ENCODE measurements at regions not wholly inside any gene's neighbourhood (a gene's known extent, or its start where the extent isn't known, plus 50 kb on each side); places are given as distances from the start of the nearest gene placed in this dataset.

- no peaks in the 10 kb centered on the region for H3K27me3 ChIP-seq (ENCODE audit: control insufficient read depth, insufficient read depth, low read length)
- H3K36me3 ChIP-seq (ENCODE audit: control insufficient read depth, insufficient read depth, low read length) = no peaks in the 10 kb centered on the region
- H3K4me1 ChIP-seq (ENCODE audit: control insufficient read depth, insufficient read depth, low read length) = peaks cover 6% of the 10 kb centered on the region; the same call in 1 of the 2 replicates
- no peak overlapping the region for H3K4me3 ChIP-seq (ENCODE audit: low read depth, low read length)
- no peaks in the 10 kb centered on the region for H3K9me3 ChIP-seq (ENCODE audit: control insufficient read depth, insufficient read depth, low read depth, low read length)
- H3K9ac ChIP-seq (ENCODE audit: low read length) = no peak overlapping the region
- no peak overlapping the region for H3K27ac ChIP-seq (ENCODE audit: low read depth, low read length)
Measured at GRCh38 chr15:39056357-39056756, 491.7 kb upstream of the RASGRP1 start.

DNA sequence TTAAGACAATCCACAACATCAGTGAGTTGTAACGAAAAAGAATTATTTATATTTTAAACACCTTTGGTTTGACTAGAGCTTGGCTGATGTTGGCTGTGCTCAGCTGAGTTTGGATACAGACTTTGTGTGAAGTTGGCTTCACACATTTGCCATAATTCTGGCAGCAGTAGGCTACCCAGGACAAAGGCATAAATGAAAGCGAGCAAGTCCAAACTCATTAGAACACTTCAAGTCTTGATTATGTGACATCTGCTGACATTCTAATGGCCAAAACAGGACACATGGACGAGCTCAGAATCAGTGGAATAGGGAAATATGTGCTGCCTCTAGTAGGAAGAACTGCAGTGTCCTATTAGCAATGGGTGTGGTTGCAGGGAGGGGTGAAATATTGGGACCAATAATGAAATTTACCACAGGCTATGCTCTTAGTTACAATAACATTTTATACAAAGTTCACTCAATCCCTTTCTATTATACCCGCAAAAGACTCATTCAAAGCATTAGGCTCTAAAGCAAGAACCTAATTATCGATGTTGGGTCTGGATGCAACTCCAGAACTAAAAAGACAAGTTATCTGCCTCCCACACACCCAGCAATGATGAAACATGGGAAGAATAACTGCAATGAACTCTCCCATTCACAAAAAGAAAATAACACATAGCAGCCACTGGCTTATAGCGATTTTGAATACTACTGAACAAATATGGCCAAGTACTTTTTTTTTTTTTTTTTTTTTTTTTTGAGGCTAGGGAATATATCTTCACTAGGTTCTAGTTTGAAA, 493.9 kb upstream of the RASGRP1 start:
- no peaks in the 10 kb centered on the region for H3K36me3 ChIP-seq (ENCODE audit: control insufficient read depth, insufficient read depth, low read length)
- H3K9ac ChIP-seq (ENCODE audit: low read length) = no peak overlapping the region
- no peaks in the 10 kb centered on the region for H3K9me3 ChIP-seq (ENCODE audit: control insufficient read depth, insufficient read depth, low read depth, low read length)
- H3K4me3 ChIP-seq (ENCODE audit: low read depth, low read length) = no peak overlapping the region
- H3K27me3 ChIP-seq (ENCODE audit: control insufficient read depth, insufficient read depth, low read length) = peaks cover 4% of the 10 kb centered on the region
- no peak overlapping the region for H3K27ac ChIP-seq (ENCODE audit: low read depth, low read length)
- H3K4me1 ChIP-seq (ENCODE audit: control insufficient read depth, insufficient read depth, low read length) = peaks cover 18% of the 10 kb centered on the region

DNA sequence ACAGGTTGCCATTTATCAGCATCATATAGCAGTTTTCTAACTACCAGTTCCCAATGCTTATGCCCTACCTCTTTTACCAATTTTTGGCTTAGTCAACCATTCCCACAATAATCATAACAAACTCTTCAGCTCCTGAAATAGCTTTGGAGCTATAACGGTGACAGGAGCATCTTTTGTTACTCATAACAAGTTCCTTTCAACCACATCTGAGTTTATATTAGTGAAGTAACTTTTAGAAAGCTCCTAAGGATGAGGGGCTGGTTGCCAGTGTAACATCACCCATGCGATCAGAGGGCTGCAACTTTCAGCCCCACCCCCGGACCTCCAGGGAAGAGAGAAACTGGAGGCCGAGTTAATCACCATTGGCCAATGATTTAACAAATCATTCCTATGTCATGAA, 495.3 kb upstream of the RASGRP1 start:
- no peaks in the 10 kb centered on the region for H3K36me3 ChIP-seq (ENCODE audit: control insufficient read depth, insufficient read depth, low read length)
- H3K27me3 ChIP-seq (ENCODE audit: control insufficient read depth, insufficient read depth, low read length) = peaks cover 7% of the 10 kb centered on the region
- H3K4me1 ChIP-seq (ENCODE audit: control insufficient read depth, insufficient read depth, low read length) = peaks cover 18% of the 10 kb centered on the region
- H3K4me3 ChIP-seq (ENCODE audit: low read depth, low read length) = no peak overlapping the region
- no peaks in the 10 kb centered on the region for H3K9me3 ChIP-seq (ENCODE audit: control insufficient read depth, insufficient read depth, low read depth, low read length)
- no peak overlapping the region for H3K27ac ChIP-seq (ENCODE audit: low read depth, low read length)
- no peak overlapping the region for H3K9ac ChIP-seq (ENCODE audit: low read length)

GRCh38 chr15:39061952-39062464, 497.4 kb upstream of the RASGRP1 start:
- H3K9ac ChIP-seq (ENCODE audit: low read length) = no peak overlapping the region
- peaks cover 7% of the 10 kb centered on the region for H3K27me3 ChIP-seq (ENCODE audit: control insufficient read depth, insufficient read depth, low read length)
- H3K4me3 ChIP-seq (ENCODE audit: low read depth, low read length) = no peak overlapping the region
- no peaks in the 10 kb centered on the region for H3K9me3 ChIP-seq (ENCODE audit: control insufficient read depth, insufficient read depth, low read depth, low read length)
- peaks cover 18% of the 10 kb centered on the region for H3K4me1 ChIP-seq (ENCODE audit: control insufficient read depth, insufficient read depth, low read length)
- H3K36me3 ChIP-seq (ENCODE audit: control insufficient read depth, insufficient read depth, low read length) = no peaks in the 10 kb centered on the region
- no peak overlapping the region for H3K27ac ChIP-seq (ENCODE audit: low read depth, low read length)

DNA sequence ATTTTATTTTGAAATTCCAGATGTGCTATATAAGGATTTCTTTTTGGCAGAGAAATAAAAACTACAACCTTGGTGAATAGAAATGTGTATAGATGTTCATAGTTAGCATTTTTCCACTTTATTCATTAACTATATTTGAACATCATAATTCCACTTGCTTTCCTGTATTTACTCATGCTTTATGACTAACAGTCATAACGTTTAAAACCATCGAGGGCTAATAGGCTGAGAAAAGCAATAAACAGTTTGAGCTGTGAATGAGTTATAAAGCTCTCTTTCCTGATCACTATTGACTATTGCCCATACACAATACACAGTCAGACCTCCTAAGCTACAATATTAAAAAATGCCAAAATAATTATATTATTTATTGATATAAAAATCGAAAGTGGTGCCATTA, 502.1 kb upstream of the RASGRP1 start:
- Histone ChIP-seq H3K27ac (ENCODE audit: low read depth, low read length) (no peak overlapping the region), H3K36me3 (ENCODE audit: control insufficient read depth, insufficient read depth, low read length) (no peaks in the 10 kb centered on the region), H3K4me3 (ENCODE audit: low read depth, low read length) (no peak overlapping the region), H3K4me1 (ENCODE audit: control insufficient read depth, insufficient read depth, low read length) (peaks cover 8% of the 10 kb centered on the region), H3K9me3 (ENCODE audit: control insufficient read depth, insufficient read depth, low read depth, low read length) (no peaks in the 10 kb centered on the region), H3K27me3 (ENCODE audit: control insufficient read depth, insufficient read depth, low read length) (peaks cover 7% of the 10 kb centered on the region), H3K9ac (ENCODE audit: low read length) (no peak overlapping the region)

DNA sequence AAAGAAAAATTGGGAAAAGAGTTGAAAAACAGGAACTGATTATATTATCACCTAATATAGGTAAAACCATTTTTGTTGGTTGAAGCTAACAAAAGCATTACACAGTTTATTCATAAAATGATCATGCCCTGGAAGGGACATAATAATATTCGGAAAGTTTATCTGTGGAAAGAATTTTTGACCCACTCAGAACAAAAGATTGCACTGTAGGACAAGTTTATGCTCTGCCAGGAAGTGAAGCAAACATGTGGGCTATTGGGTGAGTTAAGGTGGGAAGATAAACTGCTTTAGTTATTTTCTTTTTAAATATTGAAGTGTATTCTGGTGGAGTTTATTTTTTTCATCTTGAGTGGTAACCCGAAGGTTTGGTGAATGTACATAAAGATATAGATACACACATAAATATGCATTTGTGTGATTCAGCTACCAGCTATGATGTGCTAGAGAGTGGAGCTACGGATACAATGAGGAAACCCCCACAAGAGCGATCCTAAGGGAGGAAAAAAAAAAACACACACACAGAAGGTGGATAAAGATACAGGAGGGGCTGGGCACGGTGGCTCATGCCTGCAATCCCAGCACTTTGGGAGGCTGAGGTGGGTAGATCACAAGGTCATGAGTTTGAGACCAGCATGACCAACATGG, 506.4 kb upstream of the THBS1 start:
- Histone ChIP-seq H3K4me3 (ENCODE audit: low read depth, low read length) (no peak overlapping the region), H3K4me1 (ENCODE audit: control insufficient read depth, insufficient read depth, low read length) (no peaks in the 10 kb centered on the region), H3K27ac (ENCODE audit: low read depth, low read length) (no peak overlapping the region), H3K9me3 (ENCODE audit: control insufficient read depth, insufficient read depth, low read depth, low read length) (no peaks in the 10 kb centered on the region), H3K36me3 (ENCODE audit: control insufficient read depth, insufficient read depth, low read length) (no peaks in the 10 kb centered on the region), H3K27me3 (ENCODE audit: control insufficient read depth, insufficient read depth, low read length) (no peaks in the 10 kb centered on the region), H3K9ac (ENCODE audit: low read length) (no peak overlapping the region)

DNA sequence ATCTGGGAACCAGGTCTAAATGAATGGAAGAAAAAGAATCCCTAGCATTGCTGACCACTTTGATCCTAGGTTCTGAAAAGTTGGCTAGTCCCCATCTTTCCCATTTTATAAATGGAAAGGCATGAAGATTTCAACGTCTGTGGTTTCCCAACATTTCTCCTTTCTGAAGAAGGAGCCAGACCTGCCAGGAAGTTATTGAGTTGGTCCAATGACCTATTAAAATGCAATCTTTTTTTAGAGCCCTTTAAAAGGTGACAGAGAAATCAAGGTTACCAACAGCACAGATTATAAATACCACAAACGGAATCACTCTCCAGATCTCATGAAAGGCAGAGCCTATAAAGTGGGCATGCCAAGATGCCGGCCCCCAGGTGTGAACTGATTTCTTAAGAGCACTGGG, 505.6 kb upstream of the THBS1 start:
- no peaks in the 10 kb centered on the region for H3K4me1 ChIP-seq (ENCODE audit: control insufficient read depth, insufficient read depth, low read length)
- no peaks in the 10 kb centered on the region for H3K36me3 ChIP-seq (ENCODE audit: control insufficient read depth, insufficient read depth, low read length)
- no peaks in the 10 kb centered on the region for H3K9me3 ChIP-seq (ENCODE audit: control insufficient read depth, insufficient read depth, low read depth, low read length)
- H3K4me3 ChIP-seq (ENCODE audit: low read depth, low read length) = no peak overlapping the region
- no peak overlapping the region for H3K27ac ChIP-seq (ENCODE audit: low read depth, low read length)
- H3K9ac ChIP-seq (ENCODE audit: low read length) = no peak overlapping the region
- H3K27me3 ChIP-seq (ENCODE audit: control insufficient read depth, insufficient read depth, low read length) = no peaks in the 10 kb centered on the region

- Histone ChIP-seq H3K36me3 (ENCODE audit: control insufficient read depth, insufficient read depth, low read length) (no peaks in the 10 kb centered on the region), H3K4me1 (ENCODE audit: control insufficient read depth, insufficient read depth, low read length) (no peaks in the 10 kb centered on the region), H3K9me3 (ENCODE audit: control insufficient read depth, insufficient read depth, low read depth, low read length) (no peaks in the 10 kb centered on the region), H3K27ac (ENCODE audit: low read depth, low read length) (no peak overlapping the region), H3K9ac (ENCODE audit: low read length) (no peak overlapping the region), H3K27me3 (ENCODE audit: control insufficient read depth, insufficient read depth, low read length) (no peaks in the 10 kb centered on the region), H3K4me3 (ENCODE audit: low read depth, low read length) (no peak overlapping the region)
Measured at GRCh38 chr15:39075756-39076341, 505.0 kb upstream of the THBS1 start.

DNA sequence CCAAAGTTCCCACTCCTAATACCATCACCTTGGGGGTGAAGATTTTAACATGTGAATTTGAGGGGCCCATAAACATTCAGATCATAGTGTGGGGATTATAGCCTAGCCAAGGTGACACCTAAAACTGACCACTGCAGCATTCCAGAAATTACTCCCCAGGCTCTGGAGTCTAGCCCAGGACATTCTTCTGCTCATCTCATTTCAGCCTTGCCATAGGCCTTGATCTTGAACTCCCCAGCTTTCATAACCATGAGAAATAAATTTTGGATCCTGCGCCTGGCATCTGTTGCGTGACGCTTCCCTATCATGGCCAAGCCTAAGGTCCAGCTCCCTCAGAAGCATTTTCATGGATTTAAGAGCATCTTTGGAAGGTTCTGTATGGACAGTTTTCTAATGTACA, 502.9 kb upstream of the THBS1 start:
- no peaks in the 10 kb centered on the region for H3K36me3 ChIP-seq (ENCODE audit: control insufficient read depth, insufficient read depth, low read length)
- no peak overlapping the region for H3K4me3 ChIP-seq (ENCODE audit: low read depth, low read length)
- H3K9ac ChIP-seq (ENCODE audit: low read length) = no peak overlapping the region
- H3K27me3 ChIP-seq (ENCODE audit: control insufficient read depth, insufficient read depth, low read length) = no peaks in the 10 kb centered on the region
- H3K9me3 ChIP-seq (ENCODE audit: control insufficient read depth, insufficient read depth, low read depth, low read length) = no peaks in the 10 kb centered on the region
- no peak overlapping the region for H3K27ac ChIP-seq (ENCODE audit: low read depth, low read length)
- H3K4me1 ChIP-seq (ENCODE audit: control insufficient read depth, insufficient read depth, low read length) = no peaks in the 10 kb centered on the region

DNA sequence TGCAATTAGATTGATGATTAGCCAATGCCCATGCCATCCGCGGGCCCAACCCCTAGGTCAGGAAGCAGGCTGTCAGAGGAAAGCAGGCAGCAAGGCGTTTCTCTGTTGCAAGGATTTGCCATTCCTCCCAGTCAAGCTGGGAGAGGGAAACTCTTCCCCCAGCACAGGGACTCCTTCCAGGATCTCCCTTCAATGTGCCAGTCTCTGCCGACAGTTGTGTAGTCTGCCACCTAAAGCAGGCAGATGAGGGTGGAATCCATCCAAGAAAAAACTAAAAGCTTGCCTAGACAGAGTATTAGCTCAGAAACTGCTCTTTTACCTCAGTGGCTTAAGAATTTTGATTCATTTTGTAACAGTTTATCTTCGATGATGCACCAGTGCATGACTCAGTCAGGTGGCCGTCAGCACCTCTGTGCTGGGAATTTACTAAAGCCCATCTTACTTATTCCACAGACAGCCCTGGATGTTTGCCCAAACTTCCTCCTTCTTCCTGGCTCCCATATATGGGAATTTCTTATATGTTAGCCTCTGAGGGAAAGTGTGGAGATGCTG, 501.5 kb upstream of the THBS1 start:
- Histone ChIP-seq H3K4me3 (ENCODE audit: low read depth, low read length) (no peak overlapping the region), H3K36me3 (ENCODE audit: control insufficient read depth, insufficient read depth, low read length) (no peaks in the 10 kb centered on the region), H3K27ac (ENCODE audit: low read depth, low read length) (no peak overlapping the region), H3K9ac (ENCODE audit: low read length) (no peak overlapping the region), H3K9me3 (ENCODE audit: control insufficient read depth, insufficient read depth, low read depth, low read length) (no peaks in the 10 kb centered on the region), H3K4me1 (ENCODE audit: control insufficient read depth, insufficient read depth, low read length) (no peaks in the 10 kb centered on the region), H3K27me3 (ENCODE audit: control insufficient read depth, insufficient read depth, low read length) (no peaks in the 10 kb centered on the region)

DNA sequence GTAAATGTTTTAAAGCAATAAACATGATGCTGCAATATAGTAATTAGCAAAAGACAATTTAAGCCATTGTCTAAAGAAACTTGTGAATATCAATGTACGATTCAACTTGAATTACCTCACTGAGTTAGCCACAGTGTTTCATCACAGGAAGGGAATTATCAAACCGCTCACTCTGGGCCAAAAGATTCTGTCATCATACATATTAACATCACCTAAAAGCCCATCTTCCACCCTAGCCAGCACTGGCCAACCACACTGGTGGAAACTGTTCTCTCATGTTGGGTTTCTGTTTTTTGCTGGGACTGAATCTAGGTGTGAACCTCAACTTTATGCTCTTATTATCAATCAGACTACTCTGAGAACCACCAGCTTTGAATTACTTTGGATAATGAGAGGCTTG, 497.7 kb upstream of the THBS1 start:
- no peak overlapping the region for H3K9ac ChIP-seq (ENCODE audit: low read length)
- H3K27me3 ChIP-seq (ENCODE audit: control insufficient read depth, insufficient read depth, low read length) = no peaks in the 10 kb centered on the region
- no peaks in the 10 kb centered on the region for H3K36me3 ChIP-seq (ENCODE audit: control insufficient read depth, insufficient read depth, low read length)
- no peak overlapping the region for H3K4me3 ChIP-seq (ENCODE audit: low read depth, low read length)
- no peak overlapping the region for H3K27ac ChIP-seq (ENCODE audit: low read depth, low read length)
- no peaks in the 10 kb centered on the region for H3K4me1 ChIP-seq (ENCODE audit: control insufficient read depth, insufficient read depth, low read length)
- no peaks in the 10 kb centered on the region for H3K9me3 ChIP-seq (ENCODE audit: control insufficient read depth, insufficient read depth, low read depth, low read length)

Measured in HUES6 (cell line).